ENCODE measurements at regions not wholly inside any gene's neighbourhood (a gene's known extent, or its start where the extent isn't known, plus 50 kb on each side); places are given as distances from the start of the nearest gene placed in this dataset.

DNA sequence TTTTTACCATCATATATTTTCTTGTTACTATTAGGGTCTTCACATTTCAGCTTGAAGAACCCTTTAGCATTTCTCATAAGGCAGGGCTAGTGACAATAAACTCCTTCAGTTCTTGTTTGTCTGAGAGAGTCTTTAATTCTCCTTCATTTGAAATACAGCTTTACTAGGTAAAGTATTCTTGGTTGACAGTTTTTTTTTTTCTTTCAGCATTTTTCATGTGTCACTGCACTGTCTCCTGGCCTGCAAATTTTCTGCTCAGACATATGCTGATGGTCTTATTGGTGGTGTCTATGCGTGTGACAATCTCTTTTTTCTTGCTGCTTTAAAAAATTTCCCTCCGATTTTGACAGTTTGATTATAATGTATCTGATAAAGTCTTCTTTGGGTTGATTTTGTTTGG is 399.9 kb downstream of the SH3GL2 start:
- TF ChIP-seq POLR2AphosphoS5 (IDR thresholded peaks at IDR 0.05; ENCODE audit: insufficient read depth, low read depth, low read length): no peak
- TF ChIP-seq, protein P1, sequence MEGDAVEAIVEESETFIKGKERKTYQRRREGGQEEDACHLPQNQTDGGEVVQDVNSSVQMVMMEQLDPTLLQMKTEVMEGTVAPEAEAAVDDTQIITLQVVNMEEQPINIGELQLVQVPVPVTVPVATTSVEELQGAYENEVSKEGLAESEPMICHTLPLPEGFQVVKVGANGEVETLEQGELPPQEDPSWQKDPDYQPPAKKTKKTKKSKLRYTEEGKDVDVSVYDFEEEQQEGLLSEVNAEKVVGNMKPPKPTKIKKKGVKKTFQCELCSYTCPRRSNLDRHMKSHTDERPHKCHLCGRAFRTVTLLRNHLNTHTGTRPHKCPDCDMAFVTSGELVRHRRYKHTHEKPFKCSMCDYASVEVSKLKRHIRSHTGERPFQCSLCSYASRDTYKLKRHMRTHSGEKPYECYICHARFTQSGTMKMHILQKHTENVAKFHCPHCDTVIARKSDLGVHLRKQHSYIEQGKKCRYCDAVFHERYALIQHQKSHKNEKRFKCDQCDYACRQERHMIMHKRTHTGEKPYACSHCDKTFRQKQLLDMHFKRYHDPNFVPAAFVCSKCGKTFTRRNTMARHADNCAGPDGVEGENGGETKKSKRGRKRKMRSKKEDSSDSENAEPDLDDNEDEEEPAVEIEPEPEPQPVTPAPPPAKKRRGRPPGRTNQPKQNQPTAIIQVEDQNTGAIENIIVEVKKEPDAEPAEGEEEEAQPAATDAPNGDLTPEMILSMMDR (IDR thresholded peaks at IDR 0.05; ENCODE audit: extremely low read depth in 1 of 2, insufficient read depth in 1 of 2, low read depth in 1 of 2, low read length in 2 of 2): no peak
